GM19099 (cell line): ENCODE measurements at regions not wholly inside any gene's neighbourhood (a gene's known extent, or its start where the extent isn't known, plus 50 kb on each side); places are given as distances from the start of the nearest gene placed in this dataset.

Experiments
- POLR2A ChIP-seq: IDR thresholded peaks from 3 replicates; pipeline ENCODE4 v1.6.1; 2011; ENCODE audit warnings: low read depth; ENCODE audit not compliant: insufficient read length; ENCODE audit errors: extremely low read depth

GRCh38 chr12:25424211-25424731, 128.8 kb downstream of the LMNTD1 start:
- no peak for TF ChIP-seq POLR2A

- no peak for TF ChIP-seq POLR2A
These were observed 129.6 kb downstream of the LMNTD1 start for GRCh38 chr12:25423355-25424050.

GRCh38 chr12:25422241-25422640, 130.8 kb downstream of the LMNTD1 start:
- TF ChIP-seq POLR2A: no peak

DNA sequence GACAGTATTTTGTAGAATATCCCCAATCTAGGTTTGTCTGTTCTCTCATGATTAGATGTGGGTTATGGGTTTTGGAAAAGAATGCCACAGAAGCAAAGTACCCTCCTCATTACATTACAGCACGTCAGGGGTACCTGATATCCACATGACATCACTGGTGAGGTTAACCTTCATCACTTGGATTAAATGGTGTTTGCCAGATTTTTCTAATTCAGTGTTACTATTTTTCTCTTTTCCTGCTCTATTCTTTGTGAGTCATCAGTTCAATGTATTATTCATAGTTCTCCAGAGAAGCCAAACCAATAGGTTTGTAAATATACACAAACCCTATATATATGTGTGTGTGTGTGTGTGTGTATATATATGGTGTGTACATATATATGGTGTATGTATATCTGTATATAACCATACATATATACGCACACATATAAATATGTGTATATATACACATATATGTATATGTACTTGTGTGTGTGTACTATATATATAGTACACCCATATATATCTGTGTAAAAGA, 131.4 kb downstream of the LMNTD1 start:
- no peak for TF ChIP-seq POLR2A

GRCh38 chr12:25420116-25420515, 133.0 kb downstream of the LMNTD1 start:
- TF ChIP-seq POLR2A: no peak

DNA sequence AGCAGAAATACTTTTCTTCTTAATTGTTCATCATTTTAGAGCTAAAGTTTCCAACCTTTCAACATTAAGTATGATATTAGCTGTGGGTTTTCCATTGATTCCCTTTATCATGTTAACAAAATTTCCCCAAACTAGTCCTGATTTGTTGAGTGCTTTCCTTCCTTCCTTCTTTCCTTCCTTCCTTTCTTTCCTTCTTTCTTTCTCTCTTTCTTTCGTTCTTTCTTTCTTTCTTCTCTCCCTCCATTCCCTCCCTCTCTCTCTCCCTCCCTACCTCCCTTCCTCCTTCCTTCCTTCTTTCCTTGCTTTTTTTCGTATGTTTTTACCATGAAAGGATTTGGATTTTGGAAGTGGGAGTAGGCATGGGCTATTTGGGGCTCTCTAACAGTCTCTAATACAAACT, 133.5 kb downstream of the LMNTD1 start:
- TF ChIP-seq POLR2A: no peak

DNA sequence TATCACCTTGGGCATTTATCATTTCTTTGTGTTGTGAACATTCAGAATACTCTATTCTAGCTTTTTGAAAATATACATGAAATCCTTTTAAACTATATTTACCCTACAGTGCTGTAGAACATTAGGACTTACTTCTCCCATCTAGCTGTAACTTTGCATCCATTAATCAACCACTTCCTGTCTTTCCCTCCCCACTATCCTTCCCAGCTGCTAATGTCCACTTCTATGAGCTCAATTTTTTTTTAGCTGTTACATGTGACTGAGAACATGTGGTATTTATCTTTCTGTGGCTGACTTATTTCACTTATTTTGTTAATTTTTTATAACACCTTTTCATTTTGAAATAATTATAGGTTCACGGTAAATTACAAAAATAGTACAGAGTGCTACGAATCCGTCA, 136.0 kb downstream of the LMNTD1 start:
- no peak for TF ChIP-seq POLR2A

- no peak for TF ChIP-seq POLR2A
These were observed 136.6 kb downstream of the LMNTD1 start for GRCh38 chr12:25416516-25416915.

DNA sequence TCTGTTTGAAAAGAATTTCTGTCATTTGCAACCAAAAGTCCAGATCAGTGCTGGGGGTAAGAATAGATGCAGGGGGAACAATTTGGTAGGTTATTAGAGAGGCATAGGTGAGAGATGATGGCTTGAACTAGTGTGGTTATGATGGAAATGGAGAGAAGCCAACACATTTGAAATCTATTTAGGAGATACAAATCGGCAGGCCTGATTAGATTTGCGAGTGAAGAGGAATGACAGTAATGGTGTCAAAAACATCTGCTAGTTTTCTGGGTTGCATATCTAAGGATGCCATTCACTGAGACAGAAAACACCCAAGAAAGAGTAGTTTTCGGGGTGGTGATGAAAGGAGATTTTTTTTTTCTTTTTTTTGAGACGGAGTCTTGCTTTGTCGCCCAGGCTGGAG, 138.1 kb downstream of the LMNTD1 start:
- no peak for TF ChIP-seq POLR2A

GRCh38 chr12:25412735-25413134, 140.3 kb downstream of the LMNTD1 start:
- no peak for TF ChIP-seq POLR2A

DNA sequence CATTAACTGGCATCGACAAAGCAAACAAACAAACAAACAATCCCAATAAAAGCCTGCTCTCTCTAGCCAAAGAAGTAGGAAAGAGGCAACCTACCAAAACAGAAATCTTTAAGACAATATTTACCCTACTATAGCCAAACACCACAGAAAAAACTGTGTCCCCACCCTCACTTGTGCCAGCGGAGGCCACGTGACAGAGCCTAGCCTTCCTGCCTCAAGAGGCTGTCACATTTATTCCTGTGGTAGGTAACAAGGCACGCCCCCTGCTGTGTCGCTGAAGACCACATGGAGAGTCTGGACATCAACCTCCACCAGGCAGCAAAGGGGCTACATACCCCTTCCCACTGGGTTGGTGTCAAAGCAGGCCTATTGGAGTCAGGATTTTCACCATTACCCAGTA, 148.1 kb downstream of the LMNTD1 start:
- TF ChIP-seq POLR2A: no peak

DNA sequence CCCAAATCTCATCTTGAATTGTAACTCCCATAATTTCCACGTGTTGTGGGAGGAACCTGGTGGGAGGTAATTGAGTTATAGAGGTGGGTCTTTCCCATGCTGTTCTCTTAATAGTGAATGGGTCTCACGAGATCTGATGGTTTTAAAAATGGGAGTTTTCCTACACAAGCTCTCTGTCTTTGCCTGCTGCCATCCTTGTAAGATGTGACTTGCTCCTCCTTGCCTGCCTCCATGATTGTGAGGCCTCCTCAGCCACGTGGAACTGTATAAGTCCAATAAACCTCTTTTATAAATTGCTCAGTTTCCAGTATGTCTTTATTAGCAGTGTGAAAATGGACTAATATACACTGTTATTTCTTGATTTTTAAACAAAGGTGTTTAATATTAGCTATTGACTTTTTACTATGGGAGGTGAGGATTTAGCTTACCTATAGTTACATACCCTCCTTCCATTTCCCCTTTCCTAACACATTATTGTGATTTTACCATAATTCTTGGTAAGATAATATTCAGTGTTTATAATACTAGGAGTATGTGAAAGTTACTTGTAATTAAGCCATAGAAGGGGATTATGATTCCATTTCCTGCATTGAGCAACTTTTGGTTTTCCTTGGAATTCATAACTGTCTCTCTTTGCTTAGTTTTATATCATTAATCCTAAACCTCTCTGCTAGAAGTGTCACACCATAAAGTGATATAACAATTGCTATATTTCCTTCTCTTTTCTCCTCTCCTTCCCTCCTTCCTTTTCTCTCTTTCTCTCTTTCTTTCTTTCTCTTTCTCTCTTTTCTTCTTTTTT, 151.0 kb upstream of the KRAS start:
- no peak for TF ChIP-seq POLR2A

DNA sequence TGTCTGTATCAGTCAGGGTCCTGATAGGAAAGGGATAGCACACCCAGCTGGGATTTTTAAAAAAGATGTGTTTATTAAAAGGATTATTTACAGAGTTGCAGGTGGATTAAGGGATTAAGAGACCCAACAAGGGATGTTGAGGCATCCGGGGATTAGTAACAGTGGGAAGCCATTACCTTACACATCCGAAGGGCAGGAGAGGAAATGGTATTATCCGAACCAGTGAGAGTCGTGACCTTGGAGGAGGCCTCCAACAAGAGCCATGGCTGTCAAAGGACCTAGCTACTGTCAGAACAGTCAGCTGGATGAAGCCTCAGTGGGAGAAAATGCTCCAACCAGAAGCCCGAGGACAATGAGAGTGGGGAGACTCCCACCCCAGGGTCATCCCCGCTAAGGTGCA, 146.3 kb upstream of the KRAS start:
- no peak for TF ChIP-seq POLR2A

- no peak for TF ChIP-seq POLR2A
These were observed 144.5 kb upstream of the KRAS start for GRCh38 chr12:25395227-25395626.

- TF ChIP-seq POLR2A: no peak
These were observed 143.3 kb upstream of the KRAS start for GRCh38 chr12:25394025-25394424.

DNA sequence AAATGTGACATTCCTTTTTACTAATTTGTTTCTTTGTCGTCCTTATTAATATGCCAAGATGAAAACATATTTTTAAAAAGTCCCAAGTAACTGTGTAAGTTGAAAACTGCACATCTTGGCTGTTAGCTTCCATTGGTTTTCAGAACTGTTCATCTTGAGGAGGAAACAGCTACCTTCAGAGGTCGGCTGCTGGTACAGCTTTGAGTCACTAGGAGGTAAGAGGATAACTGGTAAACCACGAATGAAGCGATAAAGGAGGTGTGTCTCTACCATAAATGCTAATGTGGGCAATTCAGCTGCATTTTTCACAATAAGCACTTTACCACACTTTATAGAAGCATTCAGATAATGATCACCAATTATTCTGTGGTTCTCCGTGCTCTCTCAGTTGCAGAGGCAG, 137.5 kb upstream of the KRAS start:
- no peak for TF ChIP-seq POLR2A
